Esophagus squamous epithelium (tissue), 4 donors: ENCODE measurements at regions not wholly inside any gene's neighbourhood (a gene's known extent, or its start where the extent isn't known, plus 50 kb on each side); places are given as distances from the start of the nearest gene placed in this dataset.

Source experiments
- CTCF ChIP-seq, 6 experiments: fragments of 450-650 bp in 4 of 6; fragments of 200-600 bp in 2 of 6; sonication (generic) in 2 of 6; IDR thresholded peaks; one replicate each; pipeline ENCODE4 v1.5.1; 2016 to 2019; ENCODE audit warnings: antibody characterized with exemption in 6 of 6, mild to moderate bottlenecking in 4 of 6, moderate library complexity in 4 of 6
- POLR2A ChIP-seq, 4 donors: fragments of 450-650 bp; IDR thresholded peaks; one replicate each; pipeline ENCODE4 v1.6.1; 2017; ENCODE audit warnings: antibody characterized with exemption in 4 of 4, mild to moderate bottlenecking in 4 of 4, moderate library complexity in 3 of 4

DNA sequence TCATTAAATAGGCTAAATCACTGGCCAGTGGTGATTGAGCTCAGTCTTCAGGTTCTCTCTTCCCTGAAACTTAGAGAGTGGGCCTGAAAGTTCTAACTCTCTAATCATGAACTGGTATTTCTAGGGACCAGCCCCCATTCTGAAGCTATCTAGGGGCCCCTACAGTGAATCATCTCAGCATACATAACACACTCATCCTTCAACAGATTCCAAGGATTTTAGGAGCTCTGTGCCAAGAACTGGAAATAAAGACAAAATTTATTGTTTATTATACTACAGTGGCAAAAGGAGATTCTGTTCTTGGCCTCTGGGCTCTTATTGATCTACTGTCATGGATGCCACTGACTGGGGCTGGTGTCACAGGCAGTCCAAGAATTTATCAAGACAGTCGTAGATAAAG is 263.8 kb upstream of the IGFBP7 start:
- TF ChIP-seq POLR2A (IDR thresholded peaks at IDR 0.05) (no peak), CTCF (IDR thresholded peaks at IDR 0.05) (no peak)
